HG03280 (cell line): ENCODE measurements at regions not wholly inside any gene's neighbourhood (a gene's known extent, or its start where the extent isn't known, plus 50 kb on each side); places are given as distances from the start of the nearest gene placed in this dataset.
"Not testable (repeated sequence)": the region's sequence is repeated elsewhere in the genome, so short reads cannot be mapped to it uniquely, and the experiment has no call there.

Source experiments
- ATAC-seq: cut with Tn5 transposase; IDR thresholded peaks from one replicate; pipeline ENCODE4 v1.9.1; 2021; ENCODE audit warnings: mild to moderate bottlenecking, moderate library complexity; ENCODE audit not compliant: unreplicated experiment

DNA sequence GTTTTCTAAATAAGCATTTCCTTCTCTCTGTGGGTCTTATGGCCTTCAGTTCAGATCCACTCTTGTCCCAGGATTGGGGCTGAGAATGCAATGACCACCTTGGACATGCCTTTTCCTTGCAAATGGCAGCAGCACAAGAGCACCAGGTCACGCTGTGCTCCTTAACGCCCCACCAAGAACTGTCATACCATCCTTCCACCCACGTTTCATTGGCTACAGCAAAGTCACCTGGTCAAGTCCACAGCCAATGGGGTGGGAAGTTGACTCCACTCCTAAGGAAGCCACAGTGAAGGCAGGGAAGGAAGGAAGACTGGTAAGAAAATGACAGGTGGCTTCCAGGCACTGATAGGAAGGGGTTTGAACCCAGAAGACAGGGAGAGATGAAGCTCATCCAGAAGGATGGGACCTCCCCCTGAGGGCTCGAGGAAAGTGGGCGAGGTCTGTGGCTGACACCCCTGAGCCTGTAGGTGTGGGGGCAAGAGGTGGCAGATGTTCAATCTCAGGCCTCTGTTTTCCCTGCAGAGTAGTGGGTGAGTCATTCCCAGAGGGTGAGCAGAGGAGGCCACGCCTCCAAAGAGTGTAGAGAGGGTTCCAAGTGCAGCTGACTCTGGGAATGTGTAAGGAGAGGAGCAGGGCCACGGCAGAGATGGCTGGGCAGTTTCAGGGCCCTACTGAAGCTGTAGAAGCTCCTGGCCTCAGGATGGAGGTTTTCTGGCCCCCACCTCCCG, 113.5 kb upstream of the VRK1 start:
- no peak for ATAC-seq

DNA sequence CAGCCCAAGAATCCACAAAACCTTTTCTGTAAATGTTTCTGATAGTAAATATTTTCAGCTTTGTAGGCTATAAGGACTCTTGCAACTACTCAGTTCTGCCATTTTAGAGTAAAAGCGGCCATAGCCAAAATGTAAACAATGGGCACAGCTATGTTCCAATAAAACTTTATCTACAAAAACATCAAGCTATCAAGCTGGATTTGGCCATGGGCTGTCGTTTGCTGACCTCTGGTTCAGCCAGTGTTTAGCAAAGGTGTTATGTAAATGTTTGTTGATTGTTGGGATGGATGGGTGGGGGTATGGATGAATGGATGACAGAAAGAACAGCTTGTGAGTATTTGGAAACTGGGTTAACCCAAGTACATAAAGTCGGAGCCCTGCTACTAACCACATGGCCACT, 111.1 kb upstream of the VRK1 start:
- ATAC-seq, result no peak

DNA sequence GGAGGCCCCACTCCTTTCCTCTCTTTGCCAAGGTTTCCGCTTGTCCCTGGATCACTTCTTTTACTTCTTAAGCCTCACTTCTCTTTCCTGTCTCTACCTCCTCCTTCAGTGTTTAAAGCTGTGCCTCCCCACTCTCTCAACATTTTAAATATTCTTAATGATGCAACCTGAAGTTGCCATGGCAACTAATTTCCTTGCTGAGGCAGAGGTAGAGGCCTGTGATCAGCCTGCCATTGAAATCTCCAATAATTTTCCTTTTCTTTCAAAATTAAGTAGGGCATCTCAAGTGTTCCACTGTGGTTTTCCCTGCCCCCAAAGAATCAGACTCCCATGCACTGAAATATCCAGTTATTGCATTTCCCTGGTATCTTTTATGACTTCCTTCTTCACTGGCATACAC, 108.6 kb upstream of the VRK1 start:
- no peak for ATAC-seq

DNA sequence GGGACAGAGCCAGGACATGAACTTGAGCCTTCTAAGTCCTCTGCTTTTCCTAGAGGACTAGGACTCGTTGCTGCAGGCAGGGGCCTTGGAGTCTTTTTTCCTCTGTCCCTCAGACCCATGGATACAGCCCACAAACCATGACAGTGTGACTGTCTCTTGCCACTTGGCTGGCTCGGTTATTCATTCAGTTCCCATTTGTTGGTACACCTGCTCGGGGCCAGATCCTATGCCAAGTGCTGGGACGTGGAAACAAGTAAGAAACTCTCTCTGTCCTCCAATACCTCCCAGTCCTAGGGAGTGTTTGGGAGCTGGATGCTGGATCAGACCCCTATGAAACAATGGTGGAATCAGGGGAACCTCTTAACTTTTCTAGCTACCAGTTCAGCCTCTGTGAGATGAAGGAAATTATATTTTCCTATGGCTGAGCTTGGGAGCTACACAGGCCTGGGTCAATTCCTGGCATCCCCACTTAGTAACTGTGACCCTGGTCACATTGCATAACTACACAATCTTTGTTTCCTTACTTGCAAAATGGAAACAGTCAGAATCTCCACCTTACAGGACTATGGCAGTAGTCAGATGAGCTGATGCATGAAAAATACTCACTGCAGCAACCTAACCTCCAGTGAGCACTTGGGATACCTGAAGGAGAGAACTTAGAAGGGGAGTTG, 106.3 kb upstream of the VRK1 start:
- ATAC-seq, result no peak

DNA sequence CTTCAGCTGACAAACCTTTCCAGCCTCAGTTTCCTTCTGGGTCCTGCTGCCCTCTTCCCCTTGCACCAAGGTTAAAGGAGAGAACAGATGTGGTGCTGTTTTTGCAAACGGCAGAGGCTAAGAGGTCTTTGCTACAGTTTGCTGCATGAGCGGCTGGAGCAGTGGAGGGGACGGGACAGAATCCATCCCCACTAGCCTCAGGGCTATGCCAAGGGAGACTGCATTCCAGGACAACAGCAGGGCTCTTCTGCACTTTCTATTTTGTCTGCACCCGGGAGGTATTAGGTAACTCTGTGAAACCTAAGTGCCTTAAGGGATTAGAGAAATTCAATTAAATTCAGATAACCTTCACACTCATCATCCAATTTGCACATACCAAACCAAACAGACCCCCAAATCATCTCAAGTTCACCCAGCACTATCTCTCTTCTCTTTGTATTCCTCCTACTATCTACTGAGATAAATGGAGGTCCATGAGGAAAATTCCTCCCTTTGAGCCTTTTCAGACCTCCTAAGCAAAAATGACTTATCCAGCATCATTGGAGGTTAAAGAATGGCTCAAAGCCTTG, 103.8 kb upstream of the VRK1 start:
- no peak for ATAC-seq

DNA sequence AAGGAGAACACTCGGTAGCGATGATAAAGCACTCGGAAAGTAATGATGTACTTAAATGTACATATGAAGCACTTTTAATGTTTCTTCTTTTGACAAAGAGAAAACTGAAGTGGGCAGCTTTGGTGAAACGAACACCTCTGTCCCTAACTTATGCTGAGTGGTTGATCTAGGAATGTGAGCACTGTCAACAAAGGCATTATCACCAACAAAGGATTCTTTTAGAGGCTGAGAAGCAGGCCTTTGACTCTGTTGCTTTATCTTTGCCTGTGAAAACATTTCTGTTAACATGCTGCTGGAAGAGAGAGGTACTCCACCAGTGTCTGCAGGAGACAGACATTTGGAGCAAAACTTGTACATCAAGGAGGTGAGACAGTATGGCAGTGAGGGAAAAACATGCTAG, 103.2 kb upstream of the VRK1 start:
- no peak for ATAC-seq

DNA sequence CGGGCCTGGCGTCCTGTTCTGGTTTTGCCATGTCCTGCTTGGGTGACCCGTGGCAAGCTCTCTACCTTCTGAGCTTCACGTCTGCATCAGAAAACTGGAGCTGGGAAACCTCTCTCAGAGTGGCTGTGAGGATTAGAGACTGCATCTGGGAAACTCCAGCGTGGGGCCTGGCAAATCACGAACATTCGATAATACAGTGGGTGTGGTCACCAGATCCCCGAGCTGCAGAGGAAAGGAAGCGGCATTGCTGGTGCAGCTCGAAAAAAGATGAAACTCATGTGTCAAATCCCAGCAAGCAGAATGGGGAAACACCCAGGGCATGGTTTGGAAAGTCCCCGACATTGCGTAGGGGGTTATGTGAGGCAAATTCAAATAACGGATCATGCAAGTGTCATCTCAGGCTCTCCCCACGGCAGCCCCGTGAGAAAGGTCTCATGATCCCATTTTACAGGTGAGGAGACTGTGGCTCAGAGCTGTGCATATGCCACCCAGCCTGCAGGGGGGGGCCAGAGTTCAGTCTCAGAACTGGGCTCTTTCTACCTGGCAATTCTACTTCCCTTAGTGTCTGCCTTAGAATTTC, 98.1 kb upstream of the VRK1 start:
- ATAC-seq, result peak; percentile 52

DNA sequence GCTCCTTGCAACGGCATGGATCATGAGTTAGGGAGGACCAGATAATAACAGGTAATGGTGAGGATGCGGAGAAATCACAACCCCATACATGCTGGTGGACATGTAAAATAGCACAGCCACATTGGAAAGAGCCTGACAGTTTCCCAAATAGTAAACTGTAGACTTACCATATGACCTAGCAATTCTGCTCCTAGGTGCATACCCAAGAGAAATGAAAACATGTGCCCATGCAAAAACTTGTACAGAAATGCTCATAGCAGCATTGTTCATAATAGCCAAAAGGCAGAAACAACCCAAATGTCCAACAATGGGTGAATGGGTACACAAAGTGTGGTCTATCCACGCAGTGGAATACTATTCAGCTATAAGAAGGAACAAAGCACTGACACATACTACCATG, 97.5 kb upstream of the VRK1 start:
- no peak for ATAC-seq

DNA sequence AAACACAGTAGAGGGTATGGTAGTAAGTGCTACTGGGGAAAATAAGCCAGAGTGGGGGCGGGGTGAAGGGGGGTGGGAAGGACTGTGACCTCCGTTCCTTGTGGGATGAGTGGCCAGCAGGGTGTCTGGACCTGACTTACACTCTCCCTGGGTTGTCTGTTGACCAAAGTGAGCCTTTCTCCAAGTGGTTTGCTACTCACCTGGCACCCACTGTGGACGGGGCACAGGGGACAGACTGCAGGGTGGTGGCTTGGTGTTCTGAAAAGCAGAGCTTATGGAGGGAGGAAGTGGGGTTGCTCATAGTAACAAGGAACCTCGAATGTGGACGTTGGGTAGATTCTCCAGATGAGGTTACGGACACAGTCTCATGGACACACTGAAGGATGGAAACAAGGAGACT, 94.4 kb upstream of the VRK1 start:
- ATAC-seq, result no peak

DNA sequence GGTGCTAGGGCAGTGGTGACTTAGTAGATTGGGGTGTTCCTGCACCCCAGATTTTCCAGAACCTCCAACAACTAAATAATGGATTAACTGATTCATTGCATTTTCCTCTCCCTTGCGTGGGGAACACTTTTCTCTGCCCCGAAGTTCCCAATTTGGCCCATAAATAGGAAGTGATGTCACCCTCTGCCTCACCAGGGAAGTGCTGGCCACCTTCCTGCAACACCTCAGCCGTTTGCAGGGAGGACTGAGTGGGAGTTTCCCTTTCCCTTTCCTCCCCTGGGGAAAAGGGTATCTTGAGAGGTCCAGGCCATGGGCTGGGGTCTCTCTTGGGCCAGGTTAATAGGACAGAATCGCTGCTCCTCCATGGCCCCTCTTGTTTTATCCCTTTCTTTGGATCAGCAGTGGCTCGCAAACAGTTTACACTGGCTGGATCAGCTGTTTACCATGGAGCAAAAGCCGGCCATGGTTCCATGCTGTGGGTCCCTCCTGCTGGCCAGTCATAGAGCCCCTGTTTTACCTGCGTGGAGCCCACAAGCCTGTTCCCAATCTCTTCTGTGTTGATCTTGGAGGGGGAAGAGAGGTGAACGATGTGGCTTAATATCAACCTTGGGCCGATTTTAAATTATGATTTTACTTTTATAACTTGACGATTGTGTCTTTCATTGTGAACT, 91.6 kb upstream of the VRK1 start:
- no peak for ATAC-seq

DNA sequence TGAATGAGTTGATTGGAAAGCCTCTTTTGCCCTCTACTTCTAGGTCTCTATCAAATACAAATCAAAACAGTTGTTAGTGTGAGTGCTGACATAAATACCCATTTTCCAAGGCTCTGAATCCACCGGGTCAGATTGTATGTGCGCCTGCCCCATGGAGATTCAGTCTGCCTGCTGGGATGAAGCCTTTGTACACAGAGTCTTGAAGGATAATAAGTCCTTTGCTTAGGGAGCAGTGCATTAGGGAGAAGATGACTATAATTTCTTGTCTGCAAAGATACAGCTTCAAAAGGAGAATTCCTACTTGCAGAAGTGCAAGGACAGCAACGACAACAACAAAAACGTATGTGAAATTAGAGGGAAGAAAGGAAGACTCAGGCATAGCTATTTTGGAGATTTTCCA, 90.3 kb upstream of the VRK1 start:
- ATAC-seq, result no peak

DNA sequence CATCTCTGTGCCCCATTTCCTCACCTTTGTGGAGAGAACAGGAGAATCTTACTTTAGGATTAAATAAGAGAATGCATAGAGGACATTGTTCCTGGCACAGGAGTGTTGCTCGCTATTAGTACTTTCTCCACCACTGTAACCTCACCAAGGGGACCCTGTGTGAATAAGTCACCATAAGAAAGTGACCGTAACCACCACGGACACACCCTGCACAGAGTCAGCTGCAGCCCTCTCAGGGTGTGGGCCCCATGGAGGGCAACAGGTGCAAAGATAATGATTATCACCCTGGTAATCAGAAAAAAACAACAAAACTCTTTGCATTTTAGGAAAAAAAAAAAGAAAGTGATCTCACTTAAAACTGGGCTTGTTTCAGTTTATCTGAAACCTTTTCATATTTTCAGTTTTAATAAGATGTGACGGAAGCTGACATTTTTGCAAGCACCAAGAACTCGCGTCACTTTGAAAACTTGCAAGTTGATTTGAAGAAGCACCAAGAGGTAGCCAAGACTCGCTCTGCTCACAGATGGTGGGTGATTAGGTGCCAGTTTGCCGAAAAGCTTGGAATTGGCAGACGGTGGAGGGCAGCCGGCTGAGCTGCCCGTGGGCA, 87.0 kb upstream of the VRK1 start:
- no peak for ATAC-seq

DNA sequence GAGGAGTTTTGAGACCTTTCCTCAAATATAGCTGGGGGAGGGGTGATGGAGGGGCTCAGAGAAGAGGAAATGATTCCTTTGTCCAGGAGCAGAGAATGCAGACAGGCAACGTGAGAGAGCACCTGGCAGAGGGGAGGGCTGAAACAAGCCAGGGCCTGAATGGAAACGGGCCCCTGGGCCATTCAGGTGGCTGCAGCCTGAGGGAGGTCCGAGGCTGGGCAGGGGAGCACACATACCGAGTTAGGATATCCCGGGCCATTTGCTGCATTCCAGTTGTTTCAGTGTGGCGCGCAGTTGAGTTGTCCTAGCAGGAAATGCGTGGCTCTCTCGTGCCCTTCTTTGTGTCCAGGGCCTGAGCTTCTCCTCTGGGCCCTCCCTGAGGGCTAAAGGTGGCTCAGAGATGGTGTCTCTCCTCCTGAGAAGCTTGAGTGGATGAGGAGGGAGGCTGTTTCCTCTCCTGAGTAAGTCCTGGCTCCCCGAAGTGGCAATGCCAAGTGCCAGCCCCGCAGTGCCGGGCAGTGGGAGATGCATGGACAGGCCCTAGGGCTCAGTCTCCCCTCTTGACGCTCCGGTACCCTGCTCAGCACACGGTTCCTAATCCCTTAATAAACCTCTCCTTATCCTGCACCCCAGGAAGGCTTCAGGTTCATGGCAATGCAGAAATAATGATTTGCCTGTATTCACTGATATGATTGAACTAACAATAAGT, 85.5 kb upstream of the VRK1 start:
- no peak for ATAC-seq

DNA sequence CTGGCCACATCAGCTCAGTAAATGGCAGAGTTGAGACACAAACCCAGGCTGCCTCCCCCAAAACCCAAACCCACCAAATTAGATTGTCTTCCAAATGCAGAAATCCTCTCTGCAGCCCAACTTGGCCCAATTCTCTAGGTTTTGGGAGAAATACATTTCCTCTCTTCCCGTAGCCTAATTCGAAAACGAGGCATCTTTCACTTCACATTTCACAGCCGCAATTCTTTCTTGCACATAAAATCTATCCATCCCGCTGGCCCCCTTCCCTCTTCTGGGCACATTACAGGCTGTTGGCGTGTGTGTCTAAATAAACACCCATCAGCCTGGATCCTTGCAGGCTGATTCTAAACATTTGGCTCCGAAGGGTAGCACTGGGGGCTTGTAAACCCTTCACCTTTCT, 83.8 kb upstream of the VRK1 start:
- no peak for ATAC-seq

DNA sequence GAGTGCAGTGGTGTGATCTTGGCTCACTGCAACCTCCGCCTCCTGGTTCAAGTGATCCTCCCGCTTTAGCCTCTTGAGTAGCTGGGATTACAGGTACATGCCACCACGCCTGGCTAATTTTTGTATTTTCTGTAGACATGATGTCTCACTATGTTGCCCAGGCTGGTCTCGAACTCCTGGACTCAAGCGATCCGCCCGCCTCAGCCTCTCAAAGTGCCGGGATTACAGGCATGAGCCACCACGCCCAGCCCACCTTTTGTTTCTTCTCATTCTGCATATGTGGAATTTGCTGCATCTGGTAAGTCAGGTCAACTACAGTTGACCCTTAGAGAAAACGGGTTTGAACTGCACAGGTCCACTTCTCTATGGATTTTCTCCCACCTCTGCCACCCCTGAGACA, 82.6 kb upstream of the VRK1 start:
- ATAC-seq, result not testable (repeated sequence)

DNA sequence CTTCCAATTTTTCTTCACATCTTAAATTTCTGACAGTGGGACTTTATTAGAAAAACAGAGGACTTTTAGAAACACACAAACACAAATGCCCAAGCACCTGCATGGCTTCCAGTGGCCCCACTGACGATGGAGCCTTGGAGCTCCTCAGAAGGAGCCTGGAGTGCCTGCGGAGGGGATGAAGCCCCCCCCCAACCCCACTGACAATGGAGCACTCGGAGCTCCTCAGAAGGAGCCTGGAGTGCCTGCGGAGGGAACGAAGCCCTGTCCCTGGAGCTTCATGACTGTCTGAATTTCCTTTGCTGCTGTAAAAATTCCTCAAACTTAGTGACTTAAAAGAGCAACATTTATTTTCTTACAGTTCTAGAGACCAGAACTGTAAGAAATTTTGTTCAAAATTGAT, 80.1 kb upstream of the VRK1 start:
- ATAC-seq, result no peak

DNA sequence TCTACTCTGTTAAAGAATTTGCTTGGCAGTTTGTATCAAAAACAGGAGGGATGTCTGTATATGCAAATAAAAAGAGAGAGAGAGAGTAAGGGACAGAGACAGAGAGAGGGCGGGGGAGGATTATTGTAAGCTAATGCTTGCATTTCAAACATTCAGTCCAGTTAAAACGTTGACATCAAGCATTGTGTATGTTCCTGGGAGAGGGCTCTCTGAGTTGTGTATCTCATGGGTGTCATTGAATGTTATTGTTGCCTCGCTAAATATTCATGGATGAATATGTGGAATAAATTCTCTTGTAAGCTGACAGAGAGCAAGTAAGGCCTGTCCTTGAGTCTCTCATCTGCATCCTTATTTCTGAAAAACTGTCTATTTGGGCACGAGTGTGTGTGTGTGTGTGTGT, 78.8 kb upstream of the VRK1 start:
- ATAC-seq, result no peak

DNA sequence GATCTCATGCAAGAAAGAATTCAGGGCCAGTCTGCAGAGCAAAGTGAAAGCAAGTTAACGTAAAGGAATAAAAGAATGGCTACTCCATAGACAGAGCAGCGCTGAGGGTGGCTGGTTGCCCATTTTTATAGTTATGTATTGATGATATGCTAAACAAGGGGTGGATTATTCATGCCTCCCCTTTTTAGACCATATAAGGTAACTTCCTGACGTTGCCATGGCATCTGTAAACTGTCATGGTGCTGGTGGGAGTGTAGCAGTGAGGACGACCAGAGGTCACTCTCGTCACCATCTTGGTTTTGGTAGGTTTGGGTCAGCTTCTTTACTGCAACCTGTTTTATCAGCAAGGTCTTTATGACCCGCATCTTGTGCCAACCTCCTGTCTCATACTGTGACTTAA, 76.5 kb upstream of the VRK1 start:
- not testable (repeated sequence) for ATAC-seq

DNA sequence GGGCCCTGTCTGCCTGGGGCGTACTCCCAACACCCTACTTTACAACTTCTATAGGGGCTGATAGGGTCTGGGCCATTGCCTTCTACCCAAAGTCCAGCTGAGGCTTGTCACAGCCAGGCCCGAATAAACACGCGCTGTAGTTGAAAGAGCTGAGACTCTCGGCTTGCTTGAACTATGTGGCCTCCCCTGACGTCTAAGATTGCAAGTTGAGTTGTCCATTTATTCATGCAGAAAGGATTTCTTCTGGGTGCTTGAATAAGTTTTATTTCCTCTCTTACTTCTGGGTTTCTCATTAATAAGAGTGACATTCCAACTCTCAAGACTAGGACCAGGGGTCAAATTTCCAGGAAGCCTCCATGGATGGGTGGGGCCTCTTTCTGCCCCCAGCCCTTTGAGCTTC, 74.4 kb upstream of the VRK1 start:
- ATAC-seq, result no peak

DNA sequence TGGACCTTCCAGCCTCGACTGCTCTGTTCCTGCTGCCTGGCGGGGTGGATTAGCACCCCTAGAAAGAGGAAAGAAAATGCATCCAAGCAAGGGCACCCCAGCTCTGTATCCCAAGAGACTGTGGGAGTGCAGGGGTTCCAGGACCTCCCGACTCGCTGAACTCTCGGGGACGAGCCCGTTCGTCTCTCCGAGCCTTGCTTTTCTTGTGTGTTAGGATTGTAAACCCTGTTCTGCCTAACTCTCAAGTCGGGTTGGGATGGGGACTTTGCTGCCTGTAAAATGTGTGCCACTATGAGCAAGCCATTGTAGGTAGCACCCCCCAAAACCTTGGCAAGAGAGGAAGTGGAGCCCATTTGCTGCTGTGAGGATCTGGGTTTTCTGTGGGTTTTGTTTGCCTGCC, 73.2 kb upstream of the VRK1 start:
- no peak for ATAC-seq

DNA sequence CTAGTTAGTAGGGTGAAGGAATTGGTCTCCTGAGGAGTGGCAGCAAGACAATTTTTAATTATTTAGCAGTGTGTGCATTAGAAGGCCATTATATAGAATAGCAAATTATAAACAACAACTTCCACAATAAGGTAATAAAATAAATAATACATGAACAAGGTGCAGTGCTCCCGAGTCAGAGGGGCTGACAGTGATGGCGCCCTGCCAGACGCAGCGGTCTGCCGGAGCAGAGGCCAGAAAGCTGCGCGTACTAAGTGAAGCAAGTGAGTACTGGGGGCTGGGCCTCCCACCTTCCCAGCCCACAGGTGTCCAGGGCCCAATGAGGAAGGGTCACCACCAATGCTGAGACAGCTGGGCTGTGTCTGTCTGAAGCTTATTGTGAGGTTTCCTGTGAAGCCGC, 72.0 kb upstream of the VRK1 start:
- ATAC-seq, result no peak
